Heart left ventricle (tissue), 13 donors: ENCODE measurements at regions not wholly inside any gene's neighbourhood (a gene's known extent, or its start where the extent isn't known, plus 50 kb on each side); places are given as distances from the start of the nearest gene placed in this dataset.

ENCODE experiments used
- POLR2A ChIP-seq, 2 donors: fragments of 450-650 bp; IDR thresholded peaks; one replicate each; pipeline ENCODE4 v1.6.1; 2017; ENCODE audit warnings: antibody characterized with exemption in 2 of 2, mild to moderate bottlenecking in 2 of 2, moderate library complexity in 2 of 2
- TF ChIP-seq, protein P1 (sequence below), 12 donors: fragments of 200-600 bp; sonication (generic) in 4 of 12; IDR thresholded peaks; one replicate each; pipeline versions ENCODE4 v1.5.0 to v1.8.0; 2018 to 2022; ENCODE audit warnings: antibody characterized with exemption in 12 of 12, mild to moderate bottlenecking in 5 of 12
- donor health status: ischemic (EF 13 %, LVEDD 7.1; RV severe dilation, severe dysfunction).
- donor health status: DM: no; HTN: yes; CAD: no.
- donor health status: DM: no; HTN: no; CAD: no.
- donor health status: ischemic (EF 25% LVEDD 6.9; RV normal size, moderate dysfunction).
- donor health status: ischemic (EF 25% LVEDD 5.7; RV mildly dilated, moderate dysfunction).
- donor health status: ischemic (EF 35%, LVEDD 5.7; RV mildly dilated, moderate dysfunction).
- donor health status: nonischemic (EF 11% LVEDD 7.7; RV severe dilation, severe dysfunction).
- donor health status: DM: yes; HTN: yes; CAD: no.
- donor health status: PGD.
- donor health status: ischemic (EF 29% LVEDD 5.4; RV normal size, mild dysfunction).
- donor health status: nonischemic (EF 23%, LVEDD 6.1; RV moderate dilation, normal function).

DNA sequence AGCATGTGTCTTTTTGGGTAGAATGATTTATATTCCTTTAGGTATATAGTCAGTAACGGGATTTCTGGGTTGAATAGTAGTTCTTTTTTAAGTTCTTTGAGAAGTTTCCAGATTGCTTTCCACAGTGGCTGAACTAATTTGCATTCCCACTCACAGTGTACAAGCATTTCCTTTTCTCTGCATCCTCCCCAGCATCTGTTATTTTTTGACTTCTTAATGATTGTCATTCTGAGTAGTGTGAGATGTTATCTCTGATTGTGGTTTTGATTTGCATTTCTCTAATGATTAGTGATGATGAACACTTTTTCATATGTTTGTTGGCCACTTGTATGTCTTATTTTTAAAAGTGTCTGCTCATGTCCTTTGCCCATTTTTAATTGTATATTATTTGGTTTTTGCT is 337.6 kb downstream of the EFHB start:
- no peak for TF ChIP-seq POLR2A (IDR thresholded peaks at IDR 0.05)
- TF ChIP-seq, protein P1, sequence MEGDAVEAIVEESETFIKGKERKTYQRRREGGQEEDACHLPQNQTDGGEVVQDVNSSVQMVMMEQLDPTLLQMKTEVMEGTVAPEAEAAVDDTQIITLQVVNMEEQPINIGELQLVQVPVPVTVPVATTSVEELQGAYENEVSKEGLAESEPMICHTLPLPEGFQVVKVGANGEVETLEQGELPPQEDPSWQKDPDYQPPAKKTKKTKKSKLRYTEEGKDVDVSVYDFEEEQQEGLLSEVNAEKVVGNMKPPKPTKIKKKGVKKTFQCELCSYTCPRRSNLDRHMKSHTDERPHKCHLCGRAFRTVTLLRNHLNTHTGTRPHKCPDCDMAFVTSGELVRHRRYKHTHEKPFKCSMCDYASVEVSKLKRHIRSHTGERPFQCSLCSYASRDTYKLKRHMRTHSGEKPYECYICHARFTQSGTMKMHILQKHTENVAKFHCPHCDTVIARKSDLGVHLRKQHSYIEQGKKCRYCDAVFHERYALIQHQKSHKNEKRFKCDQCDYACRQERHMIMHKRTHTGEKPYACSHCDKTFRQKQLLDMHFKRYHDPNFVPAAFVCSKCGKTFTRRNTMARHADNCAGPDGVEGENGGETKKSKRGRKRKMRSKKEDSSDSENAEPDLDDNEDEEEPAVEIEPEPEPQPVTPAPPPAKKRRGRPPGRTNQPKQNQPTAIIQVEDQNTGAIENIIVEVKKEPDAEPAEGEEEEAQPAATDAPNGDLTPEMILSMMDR (IDR thresholded peaks at IDR 0.05) = no peak
